ENCODE measurements at regions not wholly inside any gene's neighbourhood (a gene's known extent, or its start where the extent isn't known, plus 50 kb on each side); places are given as distances from the start of the nearest gene placed in this dataset.
A peak's percentile ranks its signal among the peaks of the same experiment; 100 is the strongest.
"Not testable (repeated sequence)": the region's sequence is repeated elsewhere in the genome, so short reads cannot be mapped to it uniquely, and the experiment has no call there.

DNA sequence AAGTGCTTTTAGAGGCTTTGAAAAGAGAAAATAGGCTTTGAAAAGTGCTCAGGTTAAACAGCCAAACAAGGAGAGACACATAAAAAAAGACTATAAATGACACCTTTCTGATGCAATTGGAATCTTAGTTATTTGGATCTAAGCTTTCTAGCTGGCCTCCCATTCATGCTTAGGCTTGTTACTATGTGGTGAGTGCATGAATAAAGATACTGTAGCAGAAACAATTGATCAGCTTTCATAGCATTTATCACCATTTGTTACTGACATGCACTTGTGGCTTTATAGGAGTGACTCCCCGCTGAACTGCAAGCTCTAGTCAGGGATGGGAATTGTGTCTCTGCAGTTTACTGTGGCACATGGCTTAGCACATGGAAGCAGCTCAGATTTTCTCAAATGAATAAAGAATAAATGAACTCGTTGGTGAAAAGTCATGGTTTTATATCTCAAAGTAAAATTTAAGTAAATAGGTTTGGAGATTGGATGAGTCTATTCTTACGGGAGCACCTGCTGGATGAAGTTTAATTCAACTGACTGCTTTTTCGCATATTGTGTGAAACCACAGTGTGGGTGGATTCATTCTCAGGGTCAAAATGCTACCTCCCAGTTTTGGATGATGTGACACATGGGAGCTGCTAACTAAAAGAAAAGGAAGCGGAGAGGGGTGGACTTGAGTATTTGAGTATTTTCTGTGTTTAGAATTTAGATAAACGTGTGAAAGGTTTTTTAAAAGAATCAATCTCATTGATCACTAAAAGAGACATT, 91.1 kb upstream of the NOL4 start:
- WGBS = 89% methylated on average over 6 of the region's 6 CpGs
- no peaks in the 10 kb centered on the region for H3K4me1 ChIP-seq (ENCODE audit: insufficient read depth, low read length)
- no peaks in the 10 kb centered on the region for H3K36me3 ChIP-seq (ENCODE audit: insufficient read depth, low read length)
- H3K27me3 ChIP-seq (ENCODE audit: insufficient read depth, low read length) = no peaks in the 10 kb centered on the region
- no peak overlapping the region for H3K9ac ChIP-seq (ENCODE audit: low read depth, low read length)
- H3K9me3 ChIP-seq (ENCODE audit: insufficient read depth, low read depth, low read length) = no peaks in the 10 kb centered on the region
- no peak overlapping the region for H3K4me3 ChIP-seq (ENCODE audit: low read length)
- H3K27ac ChIP-seq (ENCODE audit: low read depth, low read length) = no peak overlapping the region

DNA sequence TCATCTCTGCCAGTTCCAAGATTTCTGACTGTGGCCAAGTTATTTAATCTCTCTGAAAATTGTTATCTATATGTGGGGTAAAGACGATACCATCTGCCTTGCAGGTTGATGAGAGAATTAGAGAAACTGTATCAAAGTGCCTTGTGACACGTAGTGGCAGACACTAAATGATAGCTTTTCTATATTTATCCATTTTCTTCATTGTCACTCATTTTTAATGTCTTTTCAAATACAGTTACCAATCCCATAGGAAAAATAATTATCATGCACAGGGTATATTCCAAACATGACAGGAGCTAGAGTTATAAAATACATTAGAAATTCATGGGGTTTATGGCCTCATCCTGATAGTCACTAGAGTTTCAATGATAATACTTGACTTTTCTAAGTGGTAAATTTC, 95.6 kb upstream of the NOL4 start:
- no peaks in the 10 kb centered on the region for H3K4me1 ChIP-seq (ENCODE audit: insufficient read depth, low read length)
- H3K27me3 ChIP-seq (ENCODE audit: insufficient read depth, low read length) = no peaks in the 10 kb centered on the region
- H3K27ac ChIP-seq (ENCODE audit: low read depth, low read length) = no peak overlapping the region
- WGBS = 100% methylated on average over 2 of the region's 2 CpGs
- H3K9me3 ChIP-seq (ENCODE audit: insufficient read depth, low read depth, low read length) = no peaks in the 10 kb centered on the region
- no peaks in the 10 kb centered on the region for H3K36me3 ChIP-seq (ENCODE audit: insufficient read depth, low read length)
- H3K9ac ChIP-seq (ENCODE audit: low read depth, low read length) = no peak overlapping the region
- no peak overlapping the region for H3K4me3 ChIP-seq (ENCODE audit: low read length)

DNA sequence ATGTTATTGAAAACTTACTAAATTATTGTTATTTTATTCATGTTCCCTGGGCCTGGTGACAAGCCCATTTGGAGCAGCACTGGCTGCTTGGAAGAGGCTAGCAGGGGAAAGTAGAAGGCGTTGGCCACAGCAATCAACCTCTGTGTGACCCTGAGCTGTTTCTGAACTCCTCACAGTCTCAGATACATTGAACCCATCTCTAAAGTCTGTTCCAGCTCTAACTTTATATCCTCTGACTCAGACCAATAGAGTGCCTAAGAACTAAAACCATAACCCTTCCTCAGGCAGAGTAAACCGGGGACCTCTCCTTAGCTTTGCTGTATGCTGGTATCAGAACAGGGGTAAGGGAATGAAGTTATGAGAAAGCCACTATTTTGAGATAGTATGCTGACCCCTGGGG, 96.4 kb upstream of the NOL4 start:
- Histone ChIP-seq H3K27ac (ENCODE audit: low read depth, low read length) (no peak overlapping the region), H3K9me3 (ENCODE audit: insufficient read depth, low read depth, low read length) (no peaks in the 10 kb centered on the region), H3K4me1 (ENCODE audit: insufficient read depth, low read length) (no peaks in the 10 kb centered on the region), H3K4me3 (ENCODE audit: low read length) (no peak overlapping the region), H3K9ac (ENCODE audit: low read depth, low read length) (no peak overlapping the region), H3K36me3 (ENCODE audit: insufficient read depth, low read length) (no peaks in the 10 kb centered on the region), H3K27me3 (ENCODE audit: insufficient read depth, low read length) (no peaks in the 10 kb centered on the region)
- 92% methylated on average over 2 of the region's 2 CpGs for WGBS

DNA sequence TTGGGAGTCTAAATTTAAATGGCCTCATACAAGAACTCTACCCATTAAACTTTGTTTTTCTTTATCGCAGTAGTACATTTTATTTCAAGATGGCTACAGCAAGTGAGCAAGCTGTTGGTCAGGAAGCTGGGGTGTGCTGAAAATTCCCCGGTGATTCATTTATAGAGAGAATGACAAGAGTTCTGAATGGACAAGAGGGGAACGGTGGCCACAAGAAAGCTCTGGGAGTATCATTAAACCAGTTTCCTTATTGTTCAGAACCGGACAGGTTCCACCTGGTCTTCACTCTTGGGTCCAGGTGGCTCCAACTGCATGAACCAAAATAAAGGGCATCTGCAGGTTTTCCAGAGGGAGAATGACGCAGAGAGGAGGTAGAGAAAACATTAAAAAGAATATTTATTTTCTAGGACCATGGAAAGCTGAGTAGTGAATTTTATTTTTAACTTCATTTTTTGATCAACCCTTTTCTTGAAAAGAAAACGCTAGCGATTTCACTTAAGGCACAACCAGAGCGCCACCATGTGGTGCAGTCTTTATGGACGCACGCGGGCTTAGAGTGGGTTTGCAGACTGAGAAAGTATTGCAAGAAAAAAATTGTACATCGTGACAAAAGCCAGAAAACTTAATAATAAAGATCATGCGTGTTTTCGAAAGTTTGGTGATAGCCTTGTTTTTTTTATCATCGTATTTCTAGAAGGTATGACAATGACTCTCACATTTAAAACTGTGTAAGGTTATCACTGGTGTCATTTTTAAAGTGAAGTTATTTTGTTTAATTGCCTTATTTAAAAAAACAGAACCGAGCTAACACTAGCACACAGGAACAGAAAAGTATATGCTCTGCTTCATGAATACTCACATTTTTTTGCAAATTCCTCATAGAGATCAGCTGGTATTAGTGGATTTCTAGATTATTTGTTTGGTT, 97.9 kb upstream of the NOL4 start:
- Histone ChIP-seq H3K36me3 (ENCODE audit: insufficient read depth, low read length) (no peaks in the 10 kb centered on the region), H3K27ac (ENCODE audit: low read depth, low read length) (no peak overlapping the region), H3K9ac (ENCODE audit: low read depth, low read length) (no peak overlapping the region), H3K27me3 (ENCODE audit: insufficient read depth, low read length) (no peaks in the 10 kb centered on the region), H3K4me3 (ENCODE audit: low read length) (no peak overlapping the region), H3K4me1 (ENCODE audit: insufficient read depth, low read length) (no peaks in the 10 kb centered on the region), H3K9me3 (ENCODE audit: insufficient read depth, low read depth, low read length) (no peaks in the 10 kb centered on the region)
- WGBS = 31% methylated on average over 14 of the region's 16 CpGs

DNA sequence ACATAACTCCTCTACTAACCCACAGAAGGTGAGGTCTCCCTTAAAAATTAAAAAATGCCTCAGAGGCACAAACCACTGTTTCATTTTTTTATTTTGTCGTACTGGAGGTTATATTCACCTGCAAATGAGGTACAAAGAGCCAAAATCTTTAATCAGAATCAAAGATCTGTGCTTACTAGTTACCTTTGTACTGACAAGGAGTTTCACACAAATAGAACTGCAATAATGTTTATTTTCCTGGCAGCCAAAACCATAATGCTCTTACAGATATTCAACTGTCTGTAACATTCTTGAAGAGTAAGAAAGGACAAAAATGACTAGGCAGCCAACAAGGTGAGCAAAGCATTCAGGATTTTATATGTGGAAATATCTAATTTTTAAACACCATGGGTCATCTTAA, 105.1 kb upstream of the NOL4 start:
- no peak overlapping the region for H3K9ac ChIP-seq (ENCODE audit: low read depth, low read length)
- no peak overlapping the region for H3K27ac ChIP-seq (ENCODE audit: low read depth, low read length)
- H3K4me3 ChIP-seq (ENCODE audit: low read length) = no peak overlapping the region
- 100% methylated on average over 1 of the region's 1 CpG for WGBS
- H3K36me3 ChIP-seq (ENCODE audit: insufficient read depth, low read length) = no peaks in the 10 kb centered on the region
- H3K9me3 ChIP-seq (ENCODE audit: insufficient read depth, low read depth, low read length) = no peaks in the 10 kb centered on the region
- H3K4me1 ChIP-seq (ENCODE audit: insufficient read depth, low read length) = no peaks in the 10 kb centered on the region
- H3K27me3 ChIP-seq (ENCODE audit: insufficient read depth, low read length) = no peaks in the 10 kb centered on the region

DNA sequence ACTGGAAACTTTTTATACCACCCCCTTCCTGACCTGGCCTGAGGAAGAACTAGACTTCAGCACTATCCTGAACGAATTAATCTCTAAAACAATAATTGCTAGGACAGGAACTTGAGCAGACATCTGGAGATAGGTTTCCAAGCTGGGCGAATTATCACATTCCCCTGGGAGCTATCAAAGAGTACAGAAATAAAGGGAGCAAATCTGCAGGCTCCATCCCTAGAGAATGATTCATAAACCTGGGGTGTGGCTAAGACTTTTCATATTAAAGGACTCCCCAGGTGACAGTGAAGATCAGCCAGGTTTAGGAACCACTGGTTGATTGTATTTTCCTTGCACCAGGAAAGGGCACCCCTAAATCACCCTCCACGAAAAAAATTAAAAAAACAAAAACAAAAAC, 105.6 kb upstream of the NOL4 start:
- peak overlapping the region; percentile 36; the same call in 1 of the 2 replicates for H3K4me3 ChIP-seq (ENCODE audit: low read length)
- H3K9me3 ChIP-seq (ENCODE audit: insufficient read depth, low read depth, low read length) = no peaks in the 10 kb centered on the region
- no peaks in the 10 kb centered on the region for H3K4me1 ChIP-seq (ENCODE audit: insufficient read depth, low read length)
- H3K27me3 ChIP-seq (ENCODE audit: insufficient read depth, low read length) = no peaks in the 10 kb centered on the region
- no peak overlapping the region for H3K27ac ChIP-seq (ENCODE audit: low read depth, low read length)
- no peaks in the 10 kb centered on the region for H3K36me3 ChIP-seq (ENCODE audit: insufficient read depth, low read length)
- H3K9ac ChIP-seq (ENCODE audit: low read depth, low read length) = no peak overlapping the region
- 90% methylated on average over 3 of the region's 3 CpGs for WGBS

DNA sequence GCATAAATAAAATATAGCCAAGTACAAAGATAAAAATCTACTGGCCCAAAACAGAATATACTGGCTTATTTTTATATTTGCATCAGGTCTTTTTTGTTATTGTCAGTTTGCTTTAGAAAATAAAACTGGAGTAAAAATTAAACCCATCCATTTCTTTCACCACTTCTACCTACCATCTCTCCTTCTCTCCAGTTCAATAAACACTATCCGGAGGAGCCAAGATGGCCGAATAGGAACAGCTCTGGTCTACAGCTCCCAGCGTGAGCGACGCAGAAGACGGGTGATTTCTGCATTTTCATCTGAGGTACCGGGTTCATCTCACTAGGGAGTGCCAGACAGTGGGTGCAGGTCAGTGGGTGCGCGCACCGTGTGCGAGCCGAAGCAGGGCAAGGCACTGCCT, 106.2 kb upstream of the NOL4 start:
- not testable (repeated sequence) for H3K4me1 ChIP-seq (ENCODE audit: insufficient read depth, low read length); H3K27me3 ChIP-seq (ENCODE audit: insufficient read depth, low read length); H3K9ac ChIP-seq (ENCODE audit: low read depth, low read length); H3K27ac ChIP-seq (ENCODE audit: low read depth, low read length); H3K36me3 ChIP-seq (ENCODE audit: insufficient read depth, low read length); H3K9me3 ChIP-seq (ENCODE audit: insufficient read depth, low read depth, low read length)
- 77% methylated on average over 7 of the region's 12 CpGs for WGBS
- H3K4me3 ChIP-seq (ENCODE audit: low read length) = peak overlapping the region; percentile 36; the same call in 1 of the 2 replicates

DNA sequence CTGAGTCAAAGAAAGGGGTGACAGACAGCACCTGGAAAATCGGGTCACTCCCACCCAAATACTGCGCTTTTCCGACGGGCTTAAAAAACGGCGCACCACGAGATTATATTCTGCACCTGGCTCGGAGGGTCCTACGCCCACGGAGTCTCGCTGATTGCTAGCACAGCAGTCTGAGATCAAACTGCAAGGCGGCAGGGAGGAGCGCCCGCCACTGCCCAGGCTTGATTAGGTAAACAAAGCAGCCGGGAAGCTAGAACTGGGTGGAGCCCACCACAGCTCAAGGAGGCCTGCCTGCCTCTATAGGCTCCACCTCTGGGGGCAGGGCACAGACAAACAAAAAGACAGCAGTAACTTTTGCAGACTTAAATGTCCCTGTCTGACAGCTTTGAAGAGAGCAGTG, 106.6 kb upstream of the NOL4 start:
- H3K4me1 ChIP-seq (ENCODE audit: insufficient read depth, low read length); H3K27ac ChIP-seq (ENCODE audit: low read depth, low read length); H3K36me3 ChIP-seq (ENCODE audit: insufficient read depth, low read length); H3K9ac ChIP-seq (ENCODE audit: low read depth, low read length); H3K9me3 ChIP-seq (ENCODE audit: insufficient read depth, low read depth, low read length); H3K27me3 ChIP-seq (ENCODE audit: insufficient read depth, low read length): not testable (repeated sequence)
- peak overlapping the region; percentile 36 for H3K4me3 ChIP-seq (ENCODE audit: low read length)
- 45% methylated on average over 15 of the region's 15 CpGs for WGBS

DNA sequence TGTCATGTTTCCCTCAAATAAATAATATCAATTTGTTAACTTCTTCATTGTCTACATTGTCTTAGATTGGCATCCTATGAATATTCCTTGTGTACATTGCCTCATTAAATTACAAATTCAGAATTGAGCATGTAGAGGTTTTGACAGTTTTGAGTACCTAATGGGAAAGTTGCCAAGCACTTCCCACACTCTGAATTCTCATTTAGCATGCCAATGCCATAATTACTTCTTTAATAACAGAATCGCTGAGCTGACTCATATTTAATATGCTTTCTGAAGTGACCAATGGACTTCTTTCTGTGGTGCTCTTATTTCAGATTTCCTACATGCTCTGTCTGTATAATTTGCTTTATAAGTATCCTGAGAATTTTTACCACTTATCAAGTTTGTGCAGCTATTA, 114.4 kb upstream of the NOL4 start:
- no peaks in the 10 kb centered on the region for H3K27me3 ChIP-seq (ENCODE audit: insufficient read depth, low read length)
- 100% methylated on average over 1 of the region's 1 CpG for WGBS
- no peaks in the 10 kb centered on the region for H3K36me3 ChIP-seq (ENCODE audit: insufficient read depth, low read length)
- no peaks in the 10 kb centered on the region for H3K4me1 ChIP-seq (ENCODE audit: insufficient read depth, low read length)
- H3K27ac ChIP-seq (ENCODE audit: low read depth, low read length) = no peak overlapping the region
- no peaks in the 10 kb centered on the region for H3K9me3 ChIP-seq (ENCODE audit: insufficient read depth, low read depth, low read length)
- no peak overlapping the region for H3K4me3 ChIP-seq (ENCODE audit: low read length)
- H3K9ac ChIP-seq (ENCODE audit: low read depth, low read length) = no peak overlapping the region

DNA sequence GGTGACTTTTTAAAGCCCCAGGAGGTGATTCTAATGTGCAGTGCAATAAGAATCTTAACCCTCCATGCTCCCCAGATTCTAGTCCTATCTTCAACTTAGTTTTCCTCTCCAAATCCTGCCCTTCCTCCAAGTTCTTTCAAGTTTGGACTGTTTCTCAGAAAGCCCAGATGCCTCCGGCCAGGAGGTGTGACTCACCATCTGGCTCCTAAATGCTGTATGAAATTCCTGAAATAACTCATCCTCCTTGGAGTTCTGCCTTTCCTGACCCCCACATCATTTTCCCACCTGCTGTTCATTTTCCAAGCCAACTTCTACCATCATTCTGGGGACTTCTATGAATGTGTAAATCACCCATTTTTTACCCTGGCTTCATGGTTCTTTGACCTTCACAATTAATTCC, 118.2 kb upstream of the NOL4 start:
- Histone ChIP-seq H3K36me3 (ENCODE audit: insufficient read depth, low read length) (no peaks in the 10 kb centered on the region), H3K27ac (ENCODE audit: low read depth, low read length) (no peak overlapping the region), H3K9ac (ENCODE audit: low read depth, low read length) (no peak overlapping the region), H3K4me1 (ENCODE audit: insufficient read depth, low read length) (no peaks in the 10 kb centered on the region), H3K4me3 (ENCODE audit: low read length) (no peak overlapping the region), H3K27me3 (ENCODE audit: insufficient read depth, low read length) (no peaks in the 10 kb centered on the region), H3K9me3 (ENCODE audit: insufficient read depth, low read depth, low read length) (no peaks in the 10 kb centered on the region)
- 76% methylated on average over 1 of the region's 1 CpG for WGBS

DNA sequence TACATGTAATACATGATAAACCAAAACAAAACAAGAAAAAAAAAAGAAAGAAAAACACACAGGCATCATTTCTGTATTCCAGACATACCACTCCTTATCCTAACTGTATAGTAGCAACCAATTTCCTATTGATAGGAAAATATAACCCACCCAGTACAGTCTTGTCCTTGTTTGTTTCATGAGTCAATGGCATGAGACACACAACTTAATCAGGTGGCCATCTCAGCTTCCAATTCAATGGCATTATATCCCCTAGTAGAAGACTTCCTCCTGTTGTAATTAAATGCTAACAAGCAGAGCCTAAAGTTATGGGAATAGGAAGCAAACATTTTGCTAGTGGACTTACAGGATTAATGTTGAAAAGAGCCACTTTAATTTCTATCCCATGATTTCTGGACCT, 121.0 kb upstream of the NOL4 start:
- Histone ChIP-seq H3K4me1 (ENCODE audit: insufficient read depth, low read length) (no peaks in the 10 kb centered on the region), H3K4me3 (ENCODE audit: low read length) (no peak overlapping the region), H3K9ac (ENCODE audit: low read depth, low read length) (no peak overlapping the region), H3K36me3 (ENCODE audit: insufficient read depth, low read length) (no peaks in the 10 kb centered on the region), H3K9me3 (ENCODE audit: insufficient read depth, low read depth, low read length) (no peaks in the 10 kb centered on the region), H3K27ac (ENCODE audit: low read depth, low read length) (no peak overlapping the region), H3K27me3 (ENCODE audit: insufficient read depth, low read length) (no peaks in the 10 kb centered on the region)
